ENCODE measurements at regions not wholly inside any gene's neighbourhood (a gene's known extent, or its start where the extent isn't known, plus 50 kb on each side); places are given as distances from the start of the nearest gene placed in this dataset.
"Not testable (repeated sequence)": the region's sequence is repeated elsewhere in the genome, so short reads cannot be mapped to it uniquely, and the experiment has no call there.

GRCh38 chr7:150141525-150142345, 181.4 kb upstream of the LRRC61 start:
- not testable (repeated sequence) for TF ChIP-seq CTCF (IDR thresholded peaks at IDR 0.05; ENCODE audit: low read depth, low read length); EZH2phosphoT487 (IDR thresholded peaks at IDR 0.05; ENCODE audit: low read depth)
